H1 (cell line): ENCODE measurements at regions not wholly inside any gene's neighbourhood (a gene's known extent, or its start where the extent isn't known, plus 50 kb on each side); places are given as distances from the start of the nearest gene placed in this dataset.

Source experiments
- GABPA ChIP-seq: IDR thresholded peaks from 2 replicates; pipeline ENCODE4 v1.6.1; 2011; ENCODE audit warnings: mild to moderate bottlenecking, low read length, moderate library complexity, borderline replicate concordance; ENCODE audit not compliant: insufficient read depth

DNA sequence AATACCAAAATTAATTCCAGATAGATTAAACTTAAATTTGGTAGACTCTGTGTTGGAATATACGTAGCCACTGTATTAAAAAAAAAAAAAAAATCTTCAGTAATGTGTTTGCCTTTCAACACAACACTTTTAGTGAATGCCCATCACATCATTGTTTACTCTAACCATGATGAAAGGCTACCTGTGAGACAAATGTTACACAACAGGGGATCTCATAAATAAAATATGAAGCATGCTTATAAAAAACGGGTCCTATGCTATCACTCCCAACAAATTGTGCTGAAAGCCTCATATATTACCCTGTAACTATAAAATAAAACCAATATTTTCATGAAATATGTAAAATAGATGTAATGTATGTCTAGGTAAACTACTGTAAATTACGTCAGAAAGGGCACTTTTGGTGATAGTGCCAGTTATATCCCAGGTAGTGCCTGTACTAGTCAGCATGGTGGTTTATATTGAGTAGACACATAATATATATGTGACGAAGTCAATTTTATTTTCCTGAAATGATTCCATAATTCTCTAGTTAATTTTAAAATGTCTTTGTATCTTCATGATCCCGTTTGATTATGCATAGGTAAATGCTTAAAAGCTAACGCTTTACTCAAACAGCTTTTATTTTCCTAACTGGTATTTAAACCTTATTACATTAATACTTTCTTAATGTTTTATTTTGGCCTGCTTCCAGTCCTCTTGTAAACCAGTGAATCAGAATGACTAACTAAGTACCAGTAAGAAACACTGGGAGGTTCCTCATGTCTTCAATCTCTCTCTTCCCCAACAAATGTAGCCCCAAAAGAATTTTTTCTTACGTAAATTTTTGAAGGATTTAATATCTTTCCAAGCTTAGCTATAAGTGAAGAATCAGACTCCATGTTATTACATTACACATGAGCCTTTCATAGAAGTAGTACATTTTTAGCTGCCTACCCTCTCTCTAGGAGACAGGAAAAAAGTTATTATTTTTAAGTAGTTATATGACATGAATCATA, 420.3 kb downstream of the GABRG2 start (continued):
- TF ChIP-seq GABPA = no peak
